ENCODE measurements at regions not wholly inside any gene's neighbourhood (a gene's known extent, or its start where the extent isn't known, plus 50 kb on each side); places are given as distances from the start of the nearest gene placed in this dataset.

GRCh38 chr5:74550927-74551326, 89.6 kb downstream of the ENC1 start:
- TF ChIP-seq TAF1 (IDR thresholded peaks at IDR 0.05; ENCODE audit: low read depth, low read length): no peak
- no peak for TF ChIP-seq POU2F2 (IDR thresholded peaks at IDR 0.05; ENCODE audit: low read depth, low read length)
- no peak for TF ChIP-seq POLR2AphosphoS5 (IDR thresholded peaks at IDR 0.05; ENCODE audit: low read depth, low read length)
- no peak for TF ChIP-seq PAX5 (IDR thresholded peaks at IDR 0.05; ENCODE audit: insufficient read depth, low read length, severe bottlenecking)
- TF ChIP-seq SPI1 (IDR thresholded peaks at IDR 0.05; ENCODE audit: low read depth, low read length): no peak
- FAIRE-seq: peak; percentile 48
- no peak for DNase-seq (ENCODE audit: insufficient read length, low spot score)

GRCh38 chr5:74549384-74549783, 91.1 kb downstream of the ENC1 start:
- no peak for TF ChIP-seq POLR2A (IDR thresholded peaks at IDR 0.05; ENCODE audit: low read depth, low read length)
- no peak for TF ChIP-seq TAF1 (IDR thresholded peaks at IDR 0.05; ENCODE audit: low read depth, low read length)
- no peak for TF ChIP-seq SPI1 (IDR thresholded peaks at IDR 0.05; ENCODE audit: low read depth, low read length)
- no peak for TF ChIP-seq POLR2AphosphoS5 (IDR thresholded peaks at IDR 0.05; ENCODE audit: low read depth, low read length)
- no peak for TF ChIP-seq POU2F2 (IDR thresholded peaks at IDR 0.05; ENCODE audit: low read depth, low read length)
- no peak for TF ChIP-seq PAX5 (IDR thresholded peaks at IDR 0.05; ENCODE audit: insufficient read depth, low read length, severe bottlenecking)
- FAIRE-seq (no peak), DNase-seq (ENCODE audit: insufficient read length, low spot score) (no peak)

- TF ChIP-seq POLR2AphosphoS5 (IDR thresholded peaks at IDR 0.05; ENCODE audit: low read depth, low read length) (no peak), SPI1 (IDR thresholded peaks at IDR 0.05; ENCODE audit: low read depth, low read length) (no peak), TAF1 (IDR thresholded peaks at IDR 0.05; ENCODE audit: low read depth, low read length) (no peak), PAX5 (IDR thresholded peaks at IDR 0.05; ENCODE audit: insufficient read depth, low read length, severe bottlenecking) (no peak), POU2F2 (IDR thresholded peaks at IDR 0.05; ENCODE audit: low read depth, low read length) (no peak), POLR2A (IDR thresholded peaks at IDR 0.05; ENCODE audit: low read depth, low read length) (no peak)
- FAIRE-seq: no peak
- no peak for DNase-seq (ENCODE audit: insufficient read length, low spot score)
Measured at GRCh38 chr5:74546796-74547195, 93.7 kb downstream of the ENC1 start.

- no peak for FAIRE-seq
- TF ChIP-seq POU2F2 (IDR thresholded peaks at IDR 0.05; ENCODE audit: low read depth, low read length) (no peak), TAF1 (IDR thresholded peaks at IDR 0.05; ENCODE audit: low read depth, low read length) (no peak), PAX5 (IDR thresholded peaks at IDR 0.05; ENCODE audit: insufficient read depth, low read length, severe bottlenecking) (no peak), POLR2AphosphoS5 (IDR thresholded peaks at IDR 0.05; ENCODE audit: low read depth, low read length) (no peak), SPI1 (IDR thresholded peaks at IDR 0.05; ENCODE audit: low read depth, low read length) (no peak), POLR2A (IDR thresholded peaks at IDR 0.05; ENCODE audit: low read depth, low read length) (no peak)
- no peak for DNase-seq (ENCODE audit: insufficient read length, low spot score)
Measured at GRCh38 chr5:74544811-74545210, 95.7 kb downstream of the ENC1 start.

GRCh38 chr5:74543162-74543995, 97.1 kb downstream of the ENC1 start:
- DNase-seq (ENCODE audit: insufficient read length, low spot score) (no peak), FAIRE-seq (no peak)
- TF ChIP-seq POLR2AphosphoS5 (IDR thresholded peaks at IDR 0.05; ENCODE audit: low read depth, low read length): no peak
- TF ChIP-seq SPI1 (IDR thresholded peaks at IDR 0.05; ENCODE audit: low read depth, low read length): no peak
- no peak for TF ChIP-seq POLR2A (IDR thresholded peaks at IDR 0.05; ENCODE audit: low read depth, low read length)
- TF ChIP-seq PAX5 (IDR thresholded peaks at IDR 0.05; ENCODE audit: insufficient read depth, low read length, severe bottlenecking): no peak
- no peak for TF ChIP-seq POU2F2 (IDR thresholded peaks at IDR 0.05; ENCODE audit: low read depth, low read length)
- TF ChIP-seq TAF1 (IDR thresholded peaks at IDR 0.05; ENCODE audit: low read depth, low read length): no peak

- DNase-seq (ENCODE audit: insufficient read length, low spot score) (no peak), FAIRE-seq (no peak)
- TF ChIP-seq POU2F2 (IDR thresholded peaks at IDR 0.05; ENCODE audit: low read depth, low read length): no peak
- no peak for TF ChIP-seq TAF1 (IDR thresholded peaks at IDR 0.05; ENCODE audit: low read depth, low read length)
- no peak for TF ChIP-seq POLR2A (IDR thresholded peaks at IDR 0.05; ENCODE audit: low read depth, low read length)
- TF ChIP-seq SPI1 (IDR thresholded peaks at IDR 0.05; ENCODE audit: low read depth, low read length): no peak
- TF ChIP-seq POLR2AphosphoS5 (IDR thresholded peaks at IDR 0.05; ENCODE audit: low read depth, low read length): no peak
- no peak for TF ChIP-seq PAX5 (IDR thresholded peaks at IDR 0.05; ENCODE audit: insufficient read depth, low read length, severe bottlenecking)
Measured at GRCh38 chr5:74542482-74542881, 98.0 kb downstream of the ENC1 start.

- TF ChIP-seq POLR2AphosphoS5 (IDR thresholded peaks at IDR 0.05; ENCODE audit: low read depth, low read length) (no peak), SPI1 (IDR thresholded peaks at IDR 0.05; ENCODE audit: low read depth, low read length) (no peak), POU2F2 (IDR thresholded peaks at IDR 0.05; ENCODE audit: low read depth, low read length) (no peak), POLR2A (IDR thresholded peaks at IDR 0.05; ENCODE audit: low read depth, low read length) (no peak), PAX5 (IDR thresholded peaks at IDR 0.05; ENCODE audit: insufficient read depth, low read length, severe bottlenecking) (no peak), TAF1 (IDR thresholded peaks at IDR 0.05; ENCODE audit: low read depth, low read length) (no peak)
- no peak for DNase-seq (ENCODE audit: insufficient read length, low spot score)
- no peak for FAIRE-seq
Measured at GRCh38 chr5:74541381-74541781, 99.1 kb downstream of the ENC1 start.

GRCh38 chr5:74540622-74541021, 99.9 kb downstream of the ENC1 start:
- FAIRE-seq: no peak
- no peak for TF ChIP-seq PAX5 (IDR thresholded peaks at IDR 0.05; ENCODE audit: insufficient read depth, low read length, severe bottlenecking)
- TF ChIP-seq POU2F2 (IDR thresholded peaks at IDR 0.05; ENCODE audit: low read depth, low read length): no peak
- TF ChIP-seq SPI1 (IDR thresholded peaks at IDR 0.05; ENCODE audit: low read depth, low read length): no peak
- TF ChIP-seq TAF1 (IDR thresholded peaks at IDR 0.05; ENCODE audit: low read depth, low read length): no peak
- no peak for TF ChIP-seq POLR2A (IDR thresholded peaks at IDR 0.05; ENCODE audit: low read depth, low read length)
- no peak for TF ChIP-seq POLR2AphosphoS5 (IDR thresholded peaks at IDR 0.05; ENCODE audit: low read depth, low read length)
- no peak for DNase-seq (ENCODE audit: insufficient read length, low spot score)

GRCh38 chr5:74539986-74540385, 100.5 kb downstream of the ENC1 start:
- DNase-seq (ENCODE audit: insufficient read length, low spot score) (no peak), FAIRE-seq (no peak)
- TF ChIP-seq SPI1 (IDR thresholded peaks at IDR 0.05; ENCODE audit: low read depth, low read length) (no peak), POU2F2 (IDR thresholded peaks at IDR 0.05; ENCODE audit: low read depth, low read length) (no peak), PAX5 (IDR thresholded peaks at IDR 0.05; ENCODE audit: insufficient read depth, low read length, severe bottlenecking) (no peak), POLR2A (IDR thresholded peaks at IDR 0.05; ENCODE audit: low read depth, low read length) (no peak), POLR2AphosphoS5 (IDR thresholded peaks at IDR 0.05; ENCODE audit: low read depth, low read length) (no peak), TAF1 (IDR thresholded peaks at IDR 0.05; ENCODE audit: low read depth, low read length) (no peak)

Data from GM12891 (cell line).